ENCODE measurements at regions not wholly inside any gene's neighbourhood (a gene's known extent, or its start where the extent isn't known, plus 50 kb on each side); places are given as distances from the start of the nearest gene placed in this dataset.

GRCh38 chr17:6204203-6204722, 134.1 kb downstream of the WSCD1 start:
- Histone ChIP-seq H3K4me3 (ENCODE audit: low read depth, low read length, poor library complexity, severe bottlenecking) (no peak overlapping the region), H2AFZ (ENCODE audit: low read length) (no peak overlapping the region), H3K27ac (ENCODE audit: low read depth, low read length, poor library complexity, severe bottlenecking) (no peak overlapping the region), H3K36me3 (ENCODE audit: insufficient read depth, low read length) (no peaks in the 10 kb centered on the region), H3K4me1 (ENCODE audit: insufficient read depth, low read length, poor library complexity, severe bottlenecking) (no peaks in the 10 kb centered on the region), H3K4me2 (ENCODE audit: low read length) (no peak overlapping the region), H3K79me2 (ENCODE audit: insufficient read depth, low read depth, low read length) (no peaks in the 10 kb centered on the region), H3K9me3 (ENCODE audit: low read length) (no peaks in the 10 kb centered on the region), H4K20me1 (ENCODE audit: insufficient read depth, low read length) (no peaks in the 10 kb centered on the region), H3K9me2 (ENCODE audit: insufficient read depth, low read length) (no peaks in the 10 kb centered on the region)
- BruUV-seq (replicated peaks), result no TSS peak
- TF ChIP-seq EZH2phosphoT487 (IDR thresholded peaks at IDR 0.05; ENCODE audit: borderline replicate concordance, low read depth, low read length) (no peak), CTCF (conservative IDR thresholded peaks at IDR 0.05; ENCODE audit: low read length) (no peak)
- intact Hi-C loops (cut with micrococcal nuclease; ENCODE audit: unreplicated experiment), result no loop called here
- POLR2A ChIA-PET, result no interaction called here
- CTCF ChIA-PET (ENCODE audit: unreplicated experiment), result no interaction called here
- DNase-seq (ENCODE audit: low spot score), result no peak

DNA sequence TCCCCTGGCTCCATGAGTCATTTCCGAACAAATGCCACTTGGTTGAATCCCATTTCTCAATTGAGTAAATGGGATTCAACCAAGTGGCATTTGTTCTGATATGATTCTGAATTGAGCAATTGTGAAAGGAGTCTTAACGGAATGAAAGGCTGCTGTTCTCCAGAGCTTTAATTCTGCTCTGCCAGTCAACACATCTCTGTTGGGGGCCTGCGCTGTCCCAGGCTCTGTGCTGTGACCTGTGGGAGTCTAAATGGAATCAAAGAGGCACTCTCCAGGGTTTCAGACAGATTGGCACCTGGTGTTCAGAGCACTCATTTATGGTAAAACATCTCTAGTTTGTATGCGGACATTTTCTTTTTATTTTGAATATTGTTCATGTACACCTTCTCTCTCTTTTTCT, 126.2 kb downstream of the WSCD1 start:
- no peaks in the 10 kb centered on the region for H3K36me3 ChIP-seq (ENCODE audit: insufficient read depth, low read length)
- ChIA-PET CTCF (ENCODE audit: unreplicated experiment) (no interaction called here), POLR2A (no interaction called here)
- TF ChIP-seq EZH2phosphoT487 (IDR thresholded peaks at IDR 0.05; ENCODE audit: borderline replicate concordance, low read depth, low read length) (no peak), CTCF (conservative IDR thresholded peaks at IDR 0.05; ENCODE audit: low read length) (no peak)
- DNase-seq (ENCODE audit: low spot score), result no peak
- H3K27ac ChIP-seq (ENCODE audit: low read depth, low read length, poor library complexity, severe bottlenecking), result no peak overlapping the region
- no peak overlapping the region for H2AFZ ChIP-seq (ENCODE audit: low read length)
- no peak overlapping the region for H3K4me3 ChIP-seq (ENCODE audit: low read depth, low read length, poor library complexity, severe bottlenecking)
- H3K4me2 ChIP-seq (ENCODE audit: low read length), result no peak overlapping the region
- no peaks in the 10 kb centered on the region for H3K79me2 ChIP-seq (ENCODE audit: insufficient read depth, low read depth, low read length)
- intact Hi-C loops (cut with micrococcal nuclease; ENCODE audit: unreplicated experiment), result no loop called here
- no peaks in the 10 kb centered on the region for H3K9me2 ChIP-seq (ENCODE audit: insufficient read depth, low read length)
- H4K20me1 ChIP-seq (ENCODE audit: insufficient read depth, low read length), result no peaks in the 10 kb centered on the region
- no peaks in the 10 kb centered on the region for H3K4me1 ChIP-seq (ENCODE audit: insufficient read depth, low read length, poor library complexity, severe bottlenecking)
- no TSS peak for BruUV-seq (replicated peaks)
- no peaks in the 10 kb centered on the region for H3K9me3 ChIP-seq (ENCODE audit: low read length)

- H4K20me1 ChIP-seq (ENCODE audit: insufficient read depth, low read length), result no peaks in the 10 kb centered on the region
- H2AFZ ChIP-seq (ENCODE audit: low read length), result no peak overlapping the region
- TF ChIP-seq CTCF (conservative IDR thresholded peaks at IDR 0.05; ENCODE audit: low read length), result no peak
- H3K4me2 ChIP-seq (ENCODE audit: low read length), result no peak overlapping the region
- no peaks in the 10 kb centered on the region for H3K4me1 ChIP-seq (ENCODE audit: insufficient read depth, low read length, poor library complexity, severe bottlenecking)
- no TSS peak for BruUV-seq (replicated peaks)
- POLR2A ChIA-PET, result no interaction called here
- DNase-seq (ENCODE audit: low spot score), result no peak
- H3K4me3 ChIP-seq (ENCODE audit: low read depth, low read length, poor library complexity, severe bottlenecking), result no peak overlapping the region
- intact Hi-C loops (cut with micrococcal nuclease; ENCODE audit: unreplicated experiment), result no loop called here
- H3K9me3 ChIP-seq (ENCODE audit: low read length), result no peaks in the 10 kb centered on the region
- CTCF ChIA-PET (ENCODE audit: unreplicated experiment), result no interaction called here
- no peaks in the 10 kb centered on the region for H3K36me3 ChIP-seq (ENCODE audit: insufficient read depth, low read length)
- no peak overlapping the region for H3K27ac ChIP-seq (ENCODE audit: low read depth, low read length, poor library complexity, severe bottlenecking)
- H3K9me2 ChIP-seq (ENCODE audit: insufficient read depth, low read length), result no peaks in the 10 kb centered on the region
- no peaks in the 10 kb centered on the region for H3K79me2 ChIP-seq (ENCODE audit: insufficient read depth, low read depth, low read length)
Observed at GRCh38 chr17:6195123-6195522, 124.9 kb downstream of the WSCD1 start.

Measured in OCI-LY7 (cell line).